IMR-90 (cell line): ENCODE measurements at regions not wholly inside any gene's neighbourhood (a gene's known extent, or its start where the extent isn't known, plus 50 kb on each side); places are given as distances from the start of the nearest gene placed in this dataset.

ENCODE experiments used
- ATAC-seq: fragments of 200-7000 bp; cut with Tn5 transposase; 2 replicates; pipeline ENCODE4 v1.9.1; 2020; ENCODE audit warnings: low read depth, mild to moderate bottlenecking, moderate library complexity
- BruUV-seq: library from RNA; stranded (reverse); fragments of 400-500 nt; replicated peaks from 2 replicates; lab custom pipeline; 2021; lab: Mats Ljungman, UMichigan
- CTCF ChIA-PET: fragments of 300-600 bp; formaldehyde crosslinking; extraction: SDS; loops from one replicate; lab custom pipeline; 2021; ENCODE audit warnings: antibody characterized with exemption; lab: Yijun Ruan, JAX
- POLR2A ChIA-PET: fragments of 300-600 bp; sonication (Branson Sonifier 250); formaldehyde crosslinking; loops from one replicate; lab custom pipeline; 2022; ENCODE audit warnings: antibody characterized with exemption; ENCODE audit not compliant: unreplicated experiment; lab: Charles Lee
- DNase-seq: peaks from one replicate; pipeline ENCODE4 v3.0.0; 2013
- H2AFZ ChIP-seq: replicated peaks from 2 replicates; pipeline ENCODE3; 2013; ENCODE audit warnings: low read length, mild to moderate bottlenecking; ENCODE audit not compliant: poor library complexity
- H2AK5ac ChIP-seq: 2 replicates; pipeline ENCODE4 v1.6.1; 2013; ENCODE audit warnings: low read depth, low read length, inconsistent platforms
- H2AK9ac ChIP-seq: replicated peaks from 2 replicates; pipeline ENCODE3; 2013; ENCODE audit warnings: mild to moderate bottlenecking, low read depth, low read length, moderate library complexity; ENCODE audit not compliant: poor library complexity
- H2BK120ac ChIP-seq: 2 replicates; pipeline ENCODE4 v1.6.1; 2013; ENCODE audit warnings: low read depth, low read length, inconsistent platforms
- H2BK15ac ChIP-seq: 3 replicates; pipeline ENCODE4 v1.6.1; 2013; ENCODE audit warnings: low read depth, low read length, inconsistent platforms
- H2BK20ac ChIP-seq: 2 replicates; pipeline ENCODE4 v1.6.1; 2013; ENCODE audit warnings: low read depth, mild to moderate bottlenecking, inconsistent platforms, low read length, moderate library complexity
- H2BK5ac ChIP-seq: 2 replicates; pipeline ENCODE4 v1.6.1; 2013; ENCODE audit warnings: mild to moderate bottlenecking, low read depth, low read length, inconsistent platforms; ENCODE audit not compliant: poor library complexity, severe bottlenecking
- H3K14ac ChIP-seq: replicated peaks from 2 replicates; pipeline ENCODE4 v1.6.1; 2013; ENCODE audit warnings: low read depth, low read length, inconsistent platforms
- H3K18ac ChIP-seq: 2 replicates; pipeline ENCODE4 v1.6.1; 2013; ENCODE audit warnings: low read depth, low read length, control low read depth
- H3K23ac ChIP-seq: 2 replicates; pipeline ENCODE4 v1.6.1; 2013; ENCODE audit warnings: low read depth, low read length, inconsistent platforms
- H3K27ac ChIP-seq: 2 replicates; pipeline ENCODE4 v1.5.1; 2013; ENCODE audit warnings: mild to moderate bottlenecking, control low read depth, low read length; ENCODE audit not compliant: insufficient read depth
- H3K27me3 ChIP-seq: 2 replicates; pipeline ENCODE4 v1.6.1; 2013; ENCODE audit warnings: low read length; ENCODE audit not compliant: control insufficient read depth, insufficient read depth
- H3K36me3 ChIP-seq: 2 replicates; pipeline ENCODE4 v1.6.1; 2013; ENCODE audit warnings: low read length, mixed read lengths; ENCODE audit not compliant: control insufficient read depth, insufficient read depth
- H3K4ac ChIP-seq: 2 replicates; pipeline ENCODE4 v1.6.1; 2013; ENCODE audit warnings: low read depth, low read length, inconsistent platforms
- H3K4me1 ChIP-seq: 2 replicates; pipeline ENCODE4 v1.6.1; 2013; ENCODE audit warnings: low read length, mixed read lengths; ENCODE audit not compliant: control insufficient read depth, insufficient read depth
- H3K4me2 ChIP-seq: 2 replicates; pipeline ENCODE4 v1.6.1; 2013; ENCODE audit warnings: low read depth, mild to moderate bottlenecking, control low read depth, low read length, moderate library complexity
- H3K4me3 ChIP-seq: 2 replicates; pipeline ENCODE4 v1.5.1; 2013; ENCODE audit warnings: low read depth, mild to moderate bottlenecking, control low read depth, low read length, moderate library complexity; ENCODE audit not compliant: insufficient read depth
- H3K56ac ChIP-seq: 2 replicates; pipeline ENCODE4 v1.6.1; 2013; ENCODE audit warnings: low read length, inconsistent platforms; ENCODE audit not compliant: insufficient read depth; ENCODE audit errors: extremely low read depth
- H3K79me1 ChIP-seq, 2 experiments: 2 replicates each; pipeline ENCODE4 v1.6.1; 2013; ENCODE audit warnings: low read length in 2 of 2, inconsistent platforms in 1 of 2, low read depth in 1 of 2
- H3K9ac ChIP-seq: 2 replicates; pipeline ENCODE4 v1.6.1; 2013; ENCODE audit warnings: low read depth, low read length, control low read depth
- H3K9me1 ChIP-seq: 2 replicates; pipeline ENCODE4 v1.6.1; 2013; ENCODE audit warnings: low read length, inconsistent platforms; ENCODE audit not compliant: insufficient read depth
- H3K9me3 ChIP-seq: 2 replicates; pipeline ENCODE4 v1.6.1; 2013; ENCODE audit warnings: low read length; ENCODE audit not compliant: control insufficient read depth, insufficient read depth
- H4K20me1 ChIP-seq: 2 replicates; pipeline ENCODE4 v1.6.1; 2013; ENCODE audit warnings: low read length, inconsistent platforms; ENCODE audit not compliant: insufficient read depth
- H4K5ac ChIP-seq: 2 replicates; pipeline ENCODE4 v1.6.1; 2013; ENCODE audit warnings: mild to moderate bottlenecking, low read depth, low read length, control low read depth
- H4K8ac ChIP-seq, 2 experiments: 2 replicates each; pipeline ENCODE4 v1.6.1; 2013; ENCODE audit warnings: low read depth in 2 of 2, low read length in 2 of 2, control low read depth in 1 of 2, inconsistent platforms in 1 of 2
- H4K91ac ChIP-seq: 2 replicates; pipeline ENCODE4 v1.6.1; 2013; ENCODE audit warnings: low read depth, low read length, inconsistent platforms; ENCODE audit not compliant: insufficient read depth
- FOS ChIP-seq: fragments of 150-350 bp; IDR thresholded peaks from 2 replicates; pipeline ENCODE4 v1.6.1; 2016; ENCODE audit warnings: low read depth, low read length
- NFE2L2 ChIP-seq: fragments of 150-350 bp; IDR thresholded peaks from 2 replicates; pipeline ENCODE4 v1.6.1; 2016; ENCODE audit warnings: low read depth, mild to moderate bottlenecking, low read length
- RAD21 ChIP-seq: IDR thresholded peaks from 2 replicates; pipeline ENCODE4 v1.6.1; 2012; ENCODE audit warnings: low read length, improper control_type of control experiment
- RCOR1 ChIP-seq: IDR thresholded peaks from 2 replicates; pipeline ENCODE4 v1.6.1; 2012; ENCODE audit warnings: mild to moderate bottlenecking, low read length, improper control_type of control experiment; ENCODE audit not compliant: insufficient replicate concordance
- SMC3 ChIP-seq: fragments of 150-350 bp; IDR thresholded peaks from 2 replicates; pipeline ENCODE4 v1.6.1; 2016; ENCODE audit warnings: low read depth, mild to moderate bottlenecking, antibody characterized with exemption, low read length, moderate library complexity
- USF2 ChIP-seq: fragments of 150-350 bp; IDR thresholded peaks from 2 replicates; pipeline ENCODE4 v1.6.1; 2017; ENCODE audit warnings: mild to moderate bottlenecking, antibody characterized with exemption, low read length, low read depth
- WGBS, 2 experiments: methylation state at CpG; one replicate each; pipeline versions ENCODE4 v1.1.5 to v1.1.7; 2013; ENCODE audit warnings: missing lambda C conversion rate in 2 of 2; ENCODE audit not compliant: insufficient read length in 1 of 2; ENCODE audit errors: extremely low coverage in 2 of 2; 5-methylcytosine and 5-hydroxymethylcytosine counted together
- dilution Hi-C: fragments of 300-500 bp; cut with HindIII; formaldehyde crosslinking; loops from one replicate; pipeline ENCODE4 v1.14.3; 2018; ENCODE audit warnings: low sequenced_read_pairs; ENCODE audit not compliant: unreplicated experiment
- in situ Hi-C: fragments of 300-500 bp; cut with MboI; formaldehyde crosslinking; loops from 3 replicates; pipeline ENCODE4 v1.14.3; 2019; ENCODE audit warnings: low sequenced_read_pairs, inconsistent platforms, mixed read lengths
- intact Hi-C: fragments of 100-400 bp; cut with micrococcal nuclease; formaldehyde crosslinking; loops from 2 replicates; pipeline ENCODE4 v1.10.0; 2022

DNA sequence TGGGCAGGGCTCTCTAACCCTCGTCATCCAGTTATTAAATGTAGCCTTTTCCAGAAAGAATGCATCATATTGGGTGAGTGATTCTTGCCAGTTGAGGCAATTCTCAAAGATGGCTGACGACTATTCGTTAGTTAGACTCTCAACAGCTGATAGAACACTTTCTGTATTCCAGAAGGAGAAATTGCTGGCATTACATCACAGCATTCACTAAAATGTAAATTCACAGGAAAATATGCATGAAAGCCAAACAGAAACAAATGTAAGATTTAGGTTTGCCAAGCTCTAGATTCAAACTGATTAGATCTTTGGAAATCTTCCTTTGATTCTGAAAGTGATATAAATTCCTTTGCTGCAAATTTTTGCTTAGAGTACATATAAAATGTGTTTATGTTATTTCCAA, 1501.0 kb downstream of the SI start:
- H2AFZ ChIP-seq: no peak overlapping the region
- no peaks in the 10 kb centered on the region for H3K4me1 ChIP-seq
- H4K5ac ChIP-seq: no peak overlapping the region
- no peak overlapping the region for H2BK15ac ChIP-seq
- no peaks in the 10 kb centered on the region for H3K27me3 ChIP-seq
- in situ Hi-C loops: no loop called here
- BruUV-seq: no TSS peak
- H4K20me1 ChIP-seq: no peaks in the 10 kb centered on the region
- no peak overlapping the region for H3K4me2 ChIP-seq
- no peak overlapping the region for H3K9ac ChIP-seq
- dilution Hi-C loops: no loop called here
- H2AK5ac ChIP-seq: no peak overlapping the region
- no peak overlapping the region for H2AK9ac ChIP-seq
- no peak overlapping the region for H2BK20ac ChIP-seq
- H4K8ac ChIP-seq: no peak overlapping the region
- no peaks in the 10 kb centered on the region for H3K79me1 ChIP-seq
- DNase-seq: no peak
- H4K91ac ChIP-seq: no peak overlapping the region
- H3K9me3 ChIP-seq: peaks cover 9% of the 10 kb centered on the region
- no peak overlapping the region for H3K18ac ChIP-seq
- TF ChIP-seq RAD21 (no peak), SMC3 (no peak), USF2 (no peak), FOS (no peak), RCOR1 (no peak), NFE2L2 (no peak)
- H3K27ac ChIP-seq: no peak overlapping the region
- H3K23ac ChIP-seq: no peak overlapping the region
- H3K14ac ChIP-seq: no peak overlapping the region
- no peaks in the 10 kb centered on the region for H3K36me3 ChIP-seq
- H3K4me3 ChIP-seq: no peak overlapping the region
- no peak overlapping the region for H2BK5ac ChIP-seq
- ChIA-PET POLR2A (no interaction called here), CTCF (no interaction called here)
- no peak overlapping the region for H3K4ac ChIP-seq
- intact Hi-C loops: no loop called here
- H3K9me1 ChIP-seq: no peaks in the 10 kb centered on the region
- no peak overlapping the region for H2BK120ac ChIP-seq
- ATAC-seq: no peak
- no peak overlapping the region for H3K56ac ChIP-seq
- WGBS, 2 experiments: no CpG with 5 or more reads among the region's 3 CpGs
